Renal pelvis (tissue), 1 donor: ENCODE measurements at regions not wholly inside any gene's neighbourhood (a gene's known extent, or its start where the extent isn't known, plus 50 kb on each side); places are given as distances from the start of the nearest gene placed in this dataset.
"Not testable (repeated sequence)": the region's sequence is repeated elsewhere in the genome, so short reads cannot be mapped to it uniquely, and the experiment has no call there.

ENCODE experiments used
- DNase-seq: peaks from one replicate; pipeline ENCODE4 v3.0.0-alpha.2; 2013

- no peak for DNase-seq
These were observed 339.1 kb upstream of the CCNH start for GRCh38 chr5:87751824-87752223.

GRCh38 chr5:87746891-87747377 is 334.2 kb upstream of the CCNH start:
- no peak for DNase-seq

GRCh38 chr5:87746341-87746740 is 333.6 kb upstream of the CCNH start:
- no peak for DNase-seq

- DNase-seq = peak; percentile 11
These were observed 329.2 kb upstream of the CCNH start for GRCh38 chr5:87741881-87742280.

- no peak for DNase-seq
These were observed 323.2 kb upstream of the CCNH start for GRCh38 chr5:87735923-87736322.

- DNase-seq = no peak
These were observed 321.2 kb upstream of the CCNH start for GRCh38 chr5:87733897-87734296.

GRCh38 chr5:87732875-87733768 is 320.4 kb upstream of the CCNH start:
- DNase-seq = no peak

GRCh38 chr5:87729781-87730180 is 317.1 kb upstream of the CCNH start:
- no peak for DNase-seq

GRCh38 chr5:87722286-87722685 is 309.6 kb upstream of the CCNH start:
- DNase-seq = no peak

- not testable (repeated sequence) for DNase-seq
These were observed 305.6 kb upstream of the CCNH start for GRCh38 chr5:87718224-87718925.

- DNase-seq = no peak
These were observed 305.0 kb upstream of the CCNH start for GRCh38 chr5:87717761-87718160.

- DNase-seq = no peak
These were observed 293.1 kb upstream of the CCNH start for GRCh38 chr5:87705876-87706275.

GRCh38 chr5:87686975-87687374 is 274.2 kb upstream of the CCNH start:
- no peak for DNase-seq

GRCh38 chr5:87686018-87686417 is 273.3 kb upstream of the CCNH start:
- DNase-seq = no peak

GRCh38 chr5:87674235-87674634 is 261.5 kb upstream of the CCNH start:
- DNase-seq = no peak

GRCh38 chr5:87671146-87671545 is 258.4 kb upstream of the CCNH start:
- no peak for DNase-seq

- no peak for DNase-seq
These were observed 252.4 kb upstream of the CCNH start for GRCh38 chr5:87665166-87665565.

- no peak for DNase-seq
These were observed 249.2 kb upstream of the CCNH start for GRCh38 chr5:87661784-87662566.

- no peak for DNase-seq
These were observed 240.5 kb upstream of the CCNH start for GRCh38 chr5:87653242-87653641.

- DNase-seq = no peak
These were observed 237.6 kb upstream of the CCNH start for GRCh38 chr5:87650284-87650683.

- DNase-seq = no peak
These were observed 236.7 kb upstream of the CCNH start for GRCh38 chr5:87649455-87649854.

GRCh38 chr5:87645224-87645623 is 232.5 kb upstream of the CCNH start:
- DNase-seq = no peak
